H1 (cell line): ENCODE measurements at regions not wholly inside any gene's neighbourhood (a gene's known extent, or its start where the extent isn't known, plus 50 kb on each side); places are given as distances from the start of the nearest gene placed in this dataset.

Experiments used
- EP300 ChIP-seq, 2 experiments: IDR thresholded peaks; 1 replicate in 1 of 2; 2 replicates in 1 of 2; pipeline ENCODE4 v1.6.1; 2011 to 2012; ENCODE audit warnings: low read depth in 2 of 2, low read length in 2 of 2, mild to moderate bottlenecking in 2 of 2, borderline replicate concordance in 1 of 2, inconsistent platforms in 1 of 2, moderate library complexity in 1 of 2

- no peak for TF ChIP-seq EP300 (IDR thresholded peaks at IDR 0.05; ENCODE audit: borderline replicate concordance in 1 of 2, low read depth in 2 of 2, low read length in 2 of 2)
These were observed 817.8 kb upstream of the KIF2B start (continued) for GRCh38 chr17:53004902-53005301.
